GM13976 (cell line): ENCODE measurements at regions not wholly inside any gene's neighbourhood (a gene's known extent, or its start where the extent isn't known, plus 50 kb on each side); places are given as distances from the start of the nearest gene placed in this dataset.

Experiments
- DNase-seq: peaks from one replicate; pipeline ENCODE4 v3.0.0; 2012; ENCODE audit warnings: low spot score
- in situ Hi-C: fragments of 300-500 bp; cut with MboI; formaldehyde crosslinking; loops from one replicate; pipeline ENCODE4 v1.12.0; 2022; ENCODE audit warnings: low sequenced_read_pairs, mixed read lengths, inconsistent platforms; ENCODE audit not compliant: unreplicated experiment
- TF ChIP-seq, protein P1 (sequence below): IDR thresholded peaks from 2 replicates; pipeline ENCODE4 v1.5.1; 2012; ENCODE audit warnings: borderline replicate concordance, mild to moderate bottlenecking; ENCODE audit not compliant: insufficient read depth; ENCODE audit errors: extremely low read depth, missing control alignments, control extremely low read depth

DNA sequence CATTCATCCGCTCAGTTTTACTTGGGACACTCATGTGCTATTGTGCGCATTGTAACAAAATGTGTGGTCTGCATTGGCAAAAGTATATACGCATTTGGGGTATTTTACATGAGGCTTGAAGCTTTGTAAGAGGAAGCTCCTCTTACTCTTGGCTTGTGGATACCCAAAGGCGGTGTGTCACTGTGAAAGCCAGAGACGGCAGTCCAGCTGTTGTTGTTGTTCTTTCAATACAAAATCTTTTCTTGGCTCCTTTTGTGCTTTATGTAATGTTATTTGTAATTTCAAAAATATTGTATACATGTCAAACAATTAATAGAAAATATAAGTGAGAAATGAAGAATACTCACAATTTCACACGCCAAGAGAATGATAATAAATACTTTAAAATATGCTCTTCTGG lies 128.3 kb upstream of the MOCS2 start:
- DNase-seq: no peak
- in situ Hi-C loops: no loop called here
- TF ChIP-seq, protein P1, sequence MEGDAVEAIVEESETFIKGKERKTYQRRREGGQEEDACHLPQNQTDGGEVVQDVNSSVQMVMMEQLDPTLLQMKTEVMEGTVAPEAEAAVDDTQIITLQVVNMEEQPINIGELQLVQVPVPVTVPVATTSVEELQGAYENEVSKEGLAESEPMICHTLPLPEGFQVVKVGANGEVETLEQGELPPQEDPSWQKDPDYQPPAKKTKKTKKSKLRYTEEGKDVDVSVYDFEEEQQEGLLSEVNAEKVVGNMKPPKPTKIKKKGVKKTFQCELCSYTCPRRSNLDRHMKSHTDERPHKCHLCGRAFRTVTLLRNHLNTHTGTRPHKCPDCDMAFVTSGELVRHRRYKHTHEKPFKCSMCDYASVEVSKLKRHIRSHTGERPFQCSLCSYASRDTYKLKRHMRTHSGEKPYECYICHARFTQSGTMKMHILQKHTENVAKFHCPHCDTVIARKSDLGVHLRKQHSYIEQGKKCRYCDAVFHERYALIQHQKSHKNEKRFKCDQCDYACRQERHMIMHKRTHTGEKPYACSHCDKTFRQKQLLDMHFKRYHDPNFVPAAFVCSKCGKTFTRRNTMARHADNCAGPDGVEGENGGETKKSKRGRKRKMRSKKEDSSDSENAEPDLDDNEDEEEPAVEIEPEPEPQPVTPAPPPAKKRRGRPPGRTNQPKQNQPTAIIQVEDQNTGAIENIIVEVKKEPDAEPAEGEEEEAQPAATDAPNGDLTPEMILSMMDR: no peak

DNA sequence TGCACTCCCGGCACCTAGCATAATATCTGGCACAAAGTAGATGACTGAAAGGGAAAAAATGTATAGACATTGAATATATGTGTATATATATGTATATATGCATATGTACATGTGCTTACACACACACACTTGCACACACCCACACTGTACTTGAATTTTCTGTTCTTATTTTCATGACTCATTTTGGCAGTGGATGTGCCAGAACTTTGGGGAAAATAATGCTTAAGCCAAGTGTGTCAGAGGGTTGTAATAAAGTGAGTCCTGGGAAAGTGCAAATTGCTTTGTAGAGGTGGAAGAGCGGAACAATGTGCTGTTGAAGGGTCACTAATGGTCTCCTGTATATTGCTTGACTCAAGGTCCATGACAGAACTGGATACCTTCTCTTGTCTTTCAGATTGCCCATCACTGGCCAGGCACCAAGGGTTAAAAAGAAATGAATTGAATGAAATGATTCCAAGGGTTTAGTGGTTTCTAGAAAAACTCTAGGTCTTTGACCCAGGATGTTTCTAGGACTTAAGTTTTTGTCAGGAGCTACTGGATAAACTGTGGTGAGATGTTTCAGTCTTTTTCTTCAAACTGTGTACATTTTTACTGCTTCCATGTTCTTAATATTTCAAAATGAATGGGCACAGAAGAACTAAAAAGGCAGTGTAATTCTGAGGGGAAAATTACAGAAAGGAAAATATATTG lies 129.9 kb upstream of the MOCS2 start:
- DNase-seq: no peak
- TF ChIP-seq, protein P1: no peak
- in situ Hi-C loops: no loop called here

DNA sequence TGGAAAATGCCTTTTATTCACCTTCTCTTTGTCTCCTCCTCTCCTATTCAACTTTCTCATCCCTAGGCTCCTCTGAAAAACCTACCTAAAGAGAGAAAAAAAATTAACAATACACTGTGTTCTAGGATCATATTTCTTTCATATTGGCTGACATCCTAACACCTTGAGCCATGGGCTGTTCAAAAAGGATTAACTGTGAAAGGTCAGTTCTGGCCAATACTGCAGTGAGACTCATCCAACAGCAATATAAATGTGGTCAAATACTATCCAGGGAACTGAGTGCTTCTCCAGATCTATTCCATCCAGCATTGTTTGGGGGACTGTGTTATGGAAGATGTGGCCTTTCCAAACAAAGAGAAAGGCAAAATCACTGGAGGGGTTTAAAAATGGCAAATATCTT lies 131.1 kb upstream of the MOCS2 start:
- TF ChIP-seq, protein P1: no peak
- DNase-seq: no peak
- in situ Hi-C loops: no loop called here

DNA sequence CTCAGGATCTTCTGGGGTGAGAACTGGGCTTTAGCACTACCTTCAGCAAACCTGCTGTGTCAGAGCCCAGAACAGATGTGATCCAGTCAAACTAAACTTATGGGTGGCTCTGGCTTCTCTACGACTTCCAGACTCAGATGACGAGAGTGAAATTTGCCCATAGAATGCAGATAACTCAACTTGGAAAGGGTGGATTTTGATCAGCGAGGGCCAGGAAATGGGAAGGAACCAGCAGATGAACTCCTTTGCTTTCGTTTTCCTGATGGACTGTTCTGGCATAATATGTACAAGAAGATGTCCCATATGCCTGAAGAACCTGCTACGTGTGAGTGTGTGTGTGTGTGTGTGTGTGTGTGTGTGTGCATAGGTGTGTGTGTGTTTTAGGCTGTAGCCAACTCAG lies 132.0 kb upstream of the MOCS2 start:
- in situ Hi-C loops: no loop called here
- no peak for DNase-seq
- TF ChIP-seq, protein P1: no peak

DNA sequence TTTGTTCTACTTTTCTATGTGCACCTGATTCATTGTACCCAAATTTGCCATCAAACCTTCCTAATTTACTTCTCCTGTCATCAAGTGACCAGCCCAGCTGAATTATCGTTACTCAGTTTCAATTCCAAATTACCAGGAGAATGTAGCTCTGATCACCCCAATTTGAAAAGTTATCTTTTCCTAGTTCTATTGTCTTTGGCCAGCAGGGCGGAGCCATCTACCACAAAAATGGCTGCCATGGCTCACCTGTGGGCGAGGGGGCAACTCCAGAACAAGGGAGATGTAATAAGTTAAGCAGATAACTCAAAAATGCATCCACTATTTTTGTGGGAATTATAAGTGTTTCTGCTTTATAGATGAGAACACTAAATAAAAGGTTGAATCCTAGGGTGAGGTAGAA lies 133.8 kb upstream of the MOCS2 start:
- no peak for DNase-seq
- TF ChIP-seq, protein P1: no peak
- in situ Hi-C loops: no loop called here

DNA sequence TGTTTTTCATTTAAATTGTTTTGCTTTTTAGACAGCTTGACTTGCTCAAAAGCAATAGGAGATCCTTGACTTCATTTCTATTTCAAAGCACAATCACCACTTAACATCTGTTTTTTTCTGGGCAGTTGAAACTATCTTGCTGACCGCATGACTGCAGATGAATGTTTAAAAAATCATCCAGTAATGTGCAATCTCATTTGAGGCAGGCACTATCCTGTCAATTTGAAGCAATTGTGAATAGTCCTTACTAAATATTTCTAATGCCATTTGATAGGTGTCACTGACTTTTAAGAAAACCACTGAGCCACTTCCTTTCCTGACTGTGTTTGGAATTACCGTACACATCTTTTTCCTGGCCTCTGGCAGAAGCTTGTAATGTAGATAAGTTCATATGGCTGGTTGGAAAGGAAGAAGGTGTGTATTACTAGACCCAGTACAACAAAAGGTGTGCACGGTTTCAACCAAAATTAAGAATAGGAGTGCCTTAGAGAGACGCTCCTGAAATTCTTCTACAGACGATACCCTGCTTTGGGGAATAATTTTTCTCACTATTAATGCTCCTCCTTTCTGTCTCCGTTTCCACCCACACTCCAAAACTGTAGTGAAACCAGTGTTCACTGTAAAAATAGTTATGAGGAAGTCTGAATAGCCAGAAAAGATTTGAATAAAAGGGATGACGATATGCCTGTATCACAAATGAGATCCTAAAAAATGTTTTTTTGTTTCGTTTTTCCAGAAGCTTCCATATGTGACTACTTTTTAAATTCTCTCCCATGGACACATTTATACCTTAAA lies 136.7 kb upstream of the MOCS2 start:
- in situ Hi-C loops: no loop called here
- peak; percentile 3 for DNase-seq
- TF ChIP-seq, protein P1: no peak
